Keratinocyte (primary cell): ENCODE measurements at regions not wholly inside any gene's neighbourhood (a gene's known extent, or its start where the extent isn't known, plus 50 kb on each side); places are given as distances from the start of the nearest gene placed in this dataset.

ENCODE experiments used
- DNase-seq: peaks from one replicate; pipeline ENCODE4 v3.0.0-alpha.2; 2011; ENCODE audit warnings: low read depth, missing footprints, low spot score
- FAIRE-seq: peaks from 2 replicates; lab custom pipeline; 2011; peaks lifted over from hg19 to GRCh38; lab: Jason Lieb, UNC
- H2AFZ ChIP-seq: 2 replicates; pipeline ENCODE4 v1.6.0; 2012; ENCODE audit warnings: low read length, control low read depth, inconsistent platforms; ENCODE audit not compliant: control insufficient read depth
- H3K27ac ChIP-seq: 2 replicates; pipeline ENCODE4 v1.5.1; 2011; ENCODE audit warnings: low read length; ENCODE audit not compliant: control insufficient read depth, insufficient read depth
- H3K27me3 ChIP-seq: 3 replicates; pipeline ENCODE4 v1.6.0; 2011; ENCODE audit warnings: low read length; ENCODE audit not compliant: control insufficient read depth, insufficient read depth; ENCODE audit errors: extremely low read depth
- H3K36me3 ChIP-seq, 2 experiments: 2 replicates in 1 of 2; 3 replicates in 1 of 2; pipeline ENCODE4 v1.5.1; 2011; ENCODE audit warnings: low read length in 2 of 2, mild to moderate bottlenecking in 1 of 2; ENCODE audit not compliant: control insufficient read depth in 2 of 2, insufficient read depth in 2 of 2; ENCODE audit errors: extremely low read depth in 1 of 2
- H3K4me1 ChIP-seq: 3 replicates; pipeline ENCODE4 v1.5.1; 2011; ENCODE audit warnings: low read length; ENCODE audit not compliant: control insufficient read depth, insufficient read depth; ENCODE audit errors: extremely low read depth
- H3K4me2 ChIP-seq: 3 replicates; pipeline ENCODE4 v1.6.0; 2011; ENCODE audit warnings: low read depth, low read length; ENCODE audit not compliant: control insufficient read depth, insufficient read depth; ENCODE audit errors: extremely low read depth
- H3K4me3 ChIP-seq, 3 experiments: fragments of 200-600 bp in 1 of 3; sonication (generic) in 1 of 3; 2 replicates in 2 of 3; 3 replicates in 1 of 3; pipeline ENCODE4 v1.5.1; 2011 to 2016; ENCODE audit warnings: low read length in 3 of 3, mild to moderate bottlenecking in 3 of 3, control low read depth in 2 of 3, inconsistent platforms in 1 of 3, low read depth in 1 of 3, mixed read lengths in 1 of 3, mixed run types in 1 of 3, moderate library complexity in 1 of 3; ENCODE audit not compliant: control insufficient read depth in 2 of 3, insufficient read depth in 2 of 3; ENCODE audit errors: extremely low read depth in 1 of 3
- H3K79me2 ChIP-seq: 2 replicates; pipeline ENCODE4 v1.6.0; 2012; ENCODE audit warnings: low read length; ENCODE audit not compliant: control insufficient read depth, insufficient read depth
- H3K9ac ChIP-seq: 3 replicates; pipeline ENCODE4 v1.6.0; 2011; ENCODE audit warnings: low read length; ENCODE audit not compliant: control insufficient read depth, insufficient read depth; ENCODE audit errors: extremely low read depth
- H3K9me1 ChIP-seq: 3 replicates; pipeline ENCODE4 v1.6.0; 2011; ENCODE audit warnings: low read length; ENCODE audit not compliant: control insufficient read depth, insufficient read depth; ENCODE audit errors: extremely low read depth
- H3K9me3 ChIP-seq: 2 replicates; pipeline ENCODE4 v1.5.1; 2012; ENCODE audit warnings: low read depth, low read length; ENCODE audit not compliant: control insufficient read depth
- H4K20me1 ChIP-seq: 3 replicates; pipeline ENCODE4 v1.6.0; 2011; ENCODE audit warnings: low read length; ENCODE audit not compliant: control insufficient read depth, insufficient read depth; ENCODE audit errors: extremely low read depth
- EZH2 ChIP-seq: IDR thresholded peaks from one replicate; pipeline ENCODE4 v1.6.1; 2012; ENCODE audit warnings: inconsistent platforms, mild to moderate bottlenecking, low read length, moderate library complexity
- dilution Hi-C: fragments of 300-500 bp; cut with MboI; formaldehyde crosslinking; loops from one replicate; pipeline ENCODE4 v1.7.0; 2020; ENCODE audit warnings: low sequenced_read_pairs; ENCODE audit not compliant: extremely low pct_ligation_motif_present
- TF ChIP-seq, protein P1 (sequence below), 3 experiments: IDR thresholded peaks in 1 of 3; conservative IDR thresholded peaks in 1 of 3; optimal IDR thresholded peaks in 1 of 3; 2 replicates in 2 of 3; 3 replicates in 1 of 3; pipeline versions ENCODE3 to v1.5.1; 2011; ENCODE audit warnings: low read length in 3 of 3, mild to moderate bottlenecking in 3 of 3, moderate library complexity in 2 of 3, control low read depth in 1 of 3, inconsistent platforms in 1 of 3; ENCODE audit not compliant: insufficient read depth in 2 of 3; ENCODE audit errors: extremely low read depth in 1 of 3

DNA sequence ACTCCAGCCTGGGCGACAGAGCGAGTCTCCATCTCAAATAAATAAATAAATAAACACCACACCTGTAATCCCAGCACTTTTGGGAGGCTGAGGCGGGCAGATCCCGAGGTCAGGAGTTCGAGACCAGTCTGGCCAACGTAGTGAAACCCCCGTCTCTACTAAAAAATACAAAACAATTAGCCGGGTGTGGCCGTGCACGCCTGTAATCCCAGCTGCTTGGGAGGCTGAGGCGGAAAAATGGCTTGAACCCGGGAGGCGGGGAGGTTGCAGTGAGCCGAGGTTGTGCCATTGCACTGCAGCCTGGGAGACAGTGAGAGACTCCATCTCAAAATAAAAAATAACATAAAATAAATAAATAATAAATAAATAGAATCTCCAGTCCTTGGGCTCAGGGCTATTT lies 185.8 kb downstream of the SHOX start:
- no peaks in the 10 kb centered on the region for H3K79me2 ChIP-seq
- no peaks in the 10 kb centered on the region for H3K27me3 ChIP-seq
- H3K4me3 ChIP-seq = no peak overlapping the region
- H3K9me3 ChIP-seq = no peaks in the 10 kb centered on the region
- H3K36me3 ChIP-seq = no peaks in the 10 kb centered on the region
- no peaks in the 10 kb centered on the region for H3K9me1 ChIP-seq
- H3K9ac ChIP-seq = no peak overlapping the region
- H3K4me1 ChIP-seq = no peaks in the 10 kb centered on the region
- no peak for FAIRE-seq
- TF ChIP-seq, protein P1, sequence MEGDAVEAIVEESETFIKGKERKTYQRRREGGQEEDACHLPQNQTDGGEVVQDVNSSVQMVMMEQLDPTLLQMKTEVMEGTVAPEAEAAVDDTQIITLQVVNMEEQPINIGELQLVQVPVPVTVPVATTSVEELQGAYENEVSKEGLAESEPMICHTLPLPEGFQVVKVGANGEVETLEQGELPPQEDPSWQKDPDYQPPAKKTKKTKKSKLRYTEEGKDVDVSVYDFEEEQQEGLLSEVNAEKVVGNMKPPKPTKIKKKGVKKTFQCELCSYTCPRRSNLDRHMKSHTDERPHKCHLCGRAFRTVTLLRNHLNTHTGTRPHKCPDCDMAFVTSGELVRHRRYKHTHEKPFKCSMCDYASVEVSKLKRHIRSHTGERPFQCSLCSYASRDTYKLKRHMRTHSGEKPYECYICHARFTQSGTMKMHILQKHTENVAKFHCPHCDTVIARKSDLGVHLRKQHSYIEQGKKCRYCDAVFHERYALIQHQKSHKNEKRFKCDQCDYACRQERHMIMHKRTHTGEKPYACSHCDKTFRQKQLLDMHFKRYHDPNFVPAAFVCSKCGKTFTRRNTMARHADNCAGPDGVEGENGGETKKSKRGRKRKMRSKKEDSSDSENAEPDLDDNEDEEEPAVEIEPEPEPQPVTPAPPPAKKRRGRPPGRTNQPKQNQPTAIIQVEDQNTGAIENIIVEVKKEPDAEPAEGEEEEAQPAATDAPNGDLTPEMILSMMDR (optimal IDR thresholded peaks at IDR 0.05 in 1 of 3, IDR thresholded peaks at IDR 0.05 in 1 of 3, conservative IDR thresholded peaks at IDR 0.05 in 1 of 3; ENCODE audit: extremely low read depth in 1 of 3, insufficient read depth in 2 of 3, low read length in 3 of 3) = no peak
- no peak for TF ChIP-seq EZH2
- H3K27ac ChIP-seq = no peak overlapping the region
- no peak overlapping the region for H3K4me2 ChIP-seq
- H4K20me1 ChIP-seq = no peaks in the 10 kb centered on the region
- H2AFZ ChIP-seq = no peak overlapping the region
- DNase-seq = no peak
- dilution Hi-C loops = no loop called here

DNA sequence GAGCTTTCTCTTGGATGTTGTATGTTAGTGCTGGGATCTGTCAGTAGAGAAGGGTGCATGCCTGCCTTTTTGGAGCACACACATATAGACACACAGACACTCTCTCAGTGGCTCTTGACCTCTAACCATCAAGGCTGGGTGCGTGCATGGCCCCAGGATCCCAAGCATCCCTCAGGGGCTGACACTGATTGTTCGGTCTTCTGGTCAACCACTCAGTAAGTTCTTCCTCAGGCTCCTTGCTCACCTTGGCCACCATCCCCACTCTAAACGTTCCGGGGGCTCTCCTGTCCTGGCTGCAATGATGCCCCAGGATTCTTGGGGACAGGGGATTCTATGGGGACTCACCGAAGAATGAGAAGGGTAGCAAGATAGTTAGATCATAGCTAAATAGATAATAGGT lies 179.6 kb downstream of the SHOX start:
- FAIRE-seq (no peak), DNase-seq (no peak)
- dilution Hi-C loops = no loop called here
- no peaks in the 10 kb centered on the region for H4K20me1 ChIP-seq
- H3K4me2 ChIP-seq = no peak overlapping the region
- no peak overlapping the region for H3K9ac ChIP-seq
- H3K9me1 ChIP-seq = no peaks in the 10 kb centered on the region
- no peaks in the 10 kb centered on the region for H3K27me3 ChIP-seq
- peaks cover 5% of the 10 kb centered on the region for H3K9me3 ChIP-seq
- H2AFZ ChIP-seq = no peak overlapping the region
- H3K79me2 ChIP-seq = no peaks in the 10 kb centered on the region
- no peak overlapping the region for H3K4me3 ChIP-seq
- H3K27ac ChIP-seq = no peak overlapping the region
- no peak for TF ChIP-seq EZH2
- TF ChIP-seq, protein P1 (optimal IDR thresholded peaks at IDR 0.05 in 1 of 3, IDR thresholded peaks at IDR 0.05 in 1 of 3, conservative IDR thresholded peaks at IDR 0.05 in 1 of 3; ENCODE audit: extremely low read depth in 1 of 3, insufficient read depth in 2 of 3, low read length in 3 of 3) = no peak
- no peaks in the 10 kb centered on the region for H3K4me1 ChIP-seq
- H3K36me3 ChIP-seq = no peaks in the 10 kb centered on the region
